T-helper 17 cell (primary cell): ENCODE measurements at regions not wholly inside any gene's neighbourhood (a gene's known extent, or its start where the extent isn't known, plus 50 kb on each side); places are given as distances from the start of the nearest gene placed in this dataset.

Experiments used
- ATAC-seq: fragments of 150-1000 bp; cut with Tn5 transposase; 2 replicates; pipeline ENCODE4 v1.10.0; 2021; ENCODE audit warnings: mild to moderate bottlenecking, moderate library complexity
- DNase-seq, 3 donors: peaks; one replicate each; pipeline versions ENCODE4 v3.0.0 to v3.0.0-alpha.2; 2020 to 2021
- H3K9me3 ChIP-seq: one replicate; pipeline ENCODE4 v1.7.0; 2013; ENCODE audit warnings: low read length, mild to moderate bottlenecking; ENCODE audit not compliant: control insufficient read depth, poor library complexity, severe bottlenecking
- H3K27ac Mint-ChIP-seq: one replicate; pipeline ENCODE4 v1.8.0; 2022; ENCODE audit warnings: mild to moderate bottlenecking, moderate library complexity, mixed read lengths
- H3K27me3 Mint-ChIP-seq: one replicate; pipeline ENCODE4 v1.8.0; 2022; ENCODE audit warnings: mixed read lengths
- H3K36me3 Mint-ChIP-seq: one replicate; pipeline ENCODE4 v1.8.0; 2022; ENCODE audit warnings: low read depth, mixed read lengths
- H3K4me1 Mint-ChIP-seq: one replicate; pipeline ENCODE4 v1.8.0; 2022; ENCODE audit warnings: mild to moderate bottlenecking, mixed read lengths
- H3K4me3 Mint-ChIP-seq: one replicate; pipeline ENCODE4 v1.8.0; 2022; ENCODE audit warnings: mild to moderate bottlenecking, moderate library complexity, mixed read lengths

GRCh38 chr5:154567155-154567554 is 89.1 kb upstream of the HAND1 start:
- no peaks in the 10 kb centered on the region for H3K9me3 ChIP-seq
- Mint-ChIP-seq H3K27ac (no peak overlapping the region), H3K4me1 (no peaks in the 10 kb centered on the region), H3K4me3 (no peak overlapping the region), H3K36me3 (peaks cover 2% of the 10 kb centered on the region), H3K27me3 (peaks cover 16% of the 10 kb centered on the region)
- DNase-seq = no peak
- no peak for ATAC-seq

GRCh38 chr5:154566146-154566680 is 88.2 kb upstream of the HAND1 start:
- no peaks in the 10 kb centered on the region for H3K9me3 ChIP-seq
- H3K4me1 Mint-ChIP-seq = no peaks in the 10 kb centered on the region
- no peak overlapping the region for H3K4me3 Mint-ChIP-seq
- H3K27ac Mint-ChIP-seq = no peak overlapping the region
- H3K36me3 Mint-ChIP-seq = peaks cover 2% of the 10 kb centered on the region
- DNase-seq = no peak
- H3K27me3 Mint-ChIP-seq = peaks cover 16% of the 10 kb centered on the region
- ATAC-seq = no peak

- Mint-ChIP-seq H3K4me1 (no peaks in the 10 kb centered on the region), H3K27me3 (peaks cover 22% of the 10 kb centered on the region), H3K27ac (no peak overlapping the region), H3K4me3 (no peak overlapping the region), H3K36me3 (peaks cover 2% of the 10 kb centered on the region)
- no peak for DNase-seq
- ATAC-seq = no peak
- H3K9me3 ChIP-seq = no peaks in the 10 kb centered on the region
Measured at GRCh38 chr5:154565123-154565522, 87.1 kb upstream of the HAND1 start.

- DNase-seq (no peak), ATAC-seq (no peak)
- no peaks in the 10 kb centered on the region for H3K9me3 ChIP-seq
- Mint-ChIP-seq H3K27ac (no peak overlapping the region), H3K36me3 (peaks cover 3% of the 10 kb centered on the region), H3K4me3 (no peak overlapping the region), H3K4me1 (peaks cover 3% of the 10 kb centered on the region), H3K27me3 (peaks cover 27% of the 10 kb centered on the region)
Measured at GRCh38 chr5:154562244-154562880, 84.3 kb upstream of the HAND1 start.

GRCh38 chr5:154559398-154560276 is 81.6 kb upstream of the HAND1 start:
- Mint-ChIP-seq H3K4me1 (peaks cover 3% of the 10 kb centered on the region), H3K4me3 (no peak overlapping the region), H3K27ac (no peak overlapping the region), H3K27me3 (peaks cover 18% of the 10 kb centered on the region), H3K36me3 (peaks cover 3% of the 10 kb centered on the region)
- H3K9me3 ChIP-seq = no peaks in the 10 kb centered on the region
- DNase-seq (no peak), ATAC-seq (no peak)

GRCh38 chr5:154557548-154557947 is 79.5 kb upstream of the HAND1 start:
- Mint-ChIP-seq H3K4me1 (peaks cover 3% of the 10 kb centered on the region), H3K36me3 (peaks cover 2% of the 10 kb centered on the region), H3K4me3 (no peak overlapping the region), H3K27ac (no peak overlapping the region), H3K27me3 (peaks cover 13% of the 10 kb centered on the region)
- ATAC-seq (no peak), DNase-seq (no peak)
- no peaks in the 10 kb centered on the region for H3K9me3 ChIP-seq

- Mint-ChIP-seq H3K4me1 (no peaks in the 10 kb centered on the region), H3K36me3 (no peaks in the 10 kb centered on the region), H3K4me3 (no peak overlapping the region), H3K27ac (no peak overlapping the region), H3K27me3 (peaks cover 62% of the 10 kb centered on the region)
- no peak for ATAC-seq
- no peaks in the 10 kb centered on the region for H3K9me3 ChIP-seq
- DNase-seq = no peak
Measured at GRCh38 chr5:154547551-154547950, 69.5 kb upstream of the HAND1 start.

- H3K4me1 Mint-ChIP-seq = no peaks in the 10 kb centered on the region
- H3K9me3 ChIP-seq = no peaks in the 10 kb centered on the region
- DNase-seq = no peak
- ATAC-seq = no peak
- H3K27me3 Mint-ChIP-seq = peaks cover 66% of the 10 kb centered on the region
- H3K4me3 Mint-ChIP-seq = no peak overlapping the region
- H3K27ac Mint-ChIP-seq = no peak overlapping the region
- H3K36me3 Mint-ChIP-seq = no peaks in the 10 kb centered on the region
Measured at GRCh38 chr5:154546719-154547118, 68.7 kb upstream of the HAND1 start.

GRCh38 chr5:154544646-154545045 is 66.6 kb upstream of the HAND1 start:
- H3K4me1 Mint-ChIP-seq = no peaks in the 10 kb centered on the region
- H3K36me3 Mint-ChIP-seq = no peaks in the 10 kb centered on the region

GRCh38 chr5:154543380-154543779 is 65.4 kb upstream of the HAND1 start:
- H3K9me3 ChIP-seq = no peaks in the 10 kb centered on the region
- no peak for DNase-seq
- Mint-ChIP-seq H3K4me3 (no peak overlapping the region), H3K27ac (no peak overlapping the region), H3K36me3 (no peaks in the 10 kb centered on the region), H3K27me3 (peaks cover 45% of the 10 kb centered on the region), H3K4me1 (no peaks in the 10 kb centered on the region)
- no peak for ATAC-seq

More at GRCh38 chr5:154544646-154545045, 66.6 kb upstream of the HAND1 start:
- H3K9me3 ChIP-seq = no peaks in the 10 kb centered on the region
- Mint-ChIP-seq H3K27ac (no peak overlapping the region), H3K4me3 (no peak overlapping the region), H3K27me3 (peaks cover 55% of the 10 kb centered on the region)
- no peak for ATAC-seq
- DNase-seq = no peak

- DNase-seq (no peak), ATAC-seq (no peak)
- Mint-ChIP-seq H3K27ac (no peak overlapping the region), H3K4me1 (no peaks in the 10 kb centered on the region), H3K4me3 (no peak overlapping the region), H3K27me3 (peaks cover 45% of the 10 kb centered on the region), H3K36me3 (no peaks in the 10 kb centered on the region)
- no peaks in the 10 kb centered on the region for H3K9me3 ChIP-seq
Measured at GRCh38 chr5:154542581-154542980, 64.6 kb upstream of the HAND1 start.

GRCh38 chr5:154542000-154542399 is 64.0 kb upstream of the HAND1 start:
- H3K4me1 Mint-ChIP-seq = no peaks in the 10 kb centered on the region
- no peak overlapping the region for H3K4me3 Mint-ChIP-seq
- ATAC-seq = no peak
- H3K27ac Mint-ChIP-seq = no peak overlapping the region
- H3K9me3 ChIP-seq = no peaks in the 10 kb centered on the region
- H3K36me3 Mint-ChIP-seq = no peaks in the 10 kb centered on the region
- H3K27me3 Mint-ChIP-seq = peaks cover 42% of the 10 kb centered on the region
- DNase-seq = no peak

- H3K4me1 Mint-ChIP-seq = no peaks in the 10 kb centered on the region
- no peak overlapping the region for H3K4me3 Mint-ChIP-seq
- DNase-seq = no peak
- H3K36me3 Mint-ChIP-seq = no peaks in the 10 kb centered on the region
- ATAC-seq = no peak
- H3K9me3 ChIP-seq = no peaks in the 10 kb centered on the region
- peaks cover 38% of the 10 kb centered on the region for H3K27me3 Mint-ChIP-seq
- H3K27ac Mint-ChIP-seq = no peak overlapping the region
Measured at GRCh38 chr5:154541553-154541952, 63.5 kb upstream of the HAND1 start.
